ENCODE measurements at regions not wholly inside any gene's neighbourhood (a gene's known extent, or its start where the extent isn't known, plus 50 kb on each side); places are given as distances from the start of the nearest gene placed in this dataset.

DNA sequence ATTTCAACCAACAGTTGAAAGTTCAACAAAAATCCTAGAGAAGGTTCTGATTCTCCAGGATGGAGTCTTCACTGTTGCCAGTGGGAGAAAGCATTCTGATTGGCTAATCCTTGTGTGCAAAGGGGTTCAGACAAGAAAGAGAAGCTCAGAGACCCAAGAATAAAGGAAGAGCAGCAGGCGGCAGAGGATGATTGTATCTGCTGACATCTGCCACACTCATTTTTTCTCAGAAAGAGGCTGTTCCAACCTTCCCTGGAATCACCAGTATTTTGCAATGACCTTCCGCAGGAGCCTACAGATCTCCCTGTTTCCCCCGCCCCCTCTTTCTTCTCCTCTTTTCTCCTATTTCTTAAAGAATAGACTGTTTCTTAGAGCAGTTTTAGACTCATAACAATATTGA is 376.7 kb downstream of the CDH26 start:
- no peak for TF ChIP-seq FOXP2 (optimal IDR thresholded peaks at IDR 0.05; ENCODE audit: borderline replicate concordance, extremely low read depth, extremely low read length, insufficient read depth)
- no peak for TF ChIP-seq POLR2AphosphoS5 (IDR thresholded peaks at IDR 0.05; ENCODE audit: low read depth, low read length)
- TF ChIP-seq SIN3A (IDR thresholded peaks at IDR 0.05; ENCODE audit: borderline replicate concordance, insufficient read depth, low read length): no peak

Data from PFSK-1 (cell line).